IMR-90 (cell line): ENCODE measurements at regions not wholly inside any gene's neighbourhood (a gene's known extent, or its start where the extent isn't known, plus 50 kb on each side); places are given as distances from the start of the nearest gene placed in this dataset.

ENCODE experiments used
- ATAC-seq: fragments of 200-7000 bp; cut with Tn5 transposase; 2 replicates; pipeline ENCODE4 v1.9.1; 2020; ENCODE audit warnings: low read depth, mild to moderate bottlenecking, moderate library complexity
- BruUV-seq: library from RNA; stranded (reverse); fragments of 400-500 nt; replicated peaks from 2 replicates; lab custom pipeline; 2021; lab: Mats Ljungman, UMichigan
- CTCF ChIA-PET: fragments of 300-600 bp; formaldehyde crosslinking; extraction: SDS; loops from one replicate; lab custom pipeline; 2021; ENCODE audit warnings: antibody characterized with exemption; lab: Yijun Ruan, JAX
- POLR2A ChIA-PET: fragments of 300-600 bp; sonication (Branson Sonifier 250); formaldehyde crosslinking; loops from one replicate; lab custom pipeline; 2022; ENCODE audit warnings: antibody characterized with exemption; ENCODE audit not compliant: unreplicated experiment; lab: Charles Lee
- DNase-seq: peaks from one replicate; pipeline ENCODE4 v3.0.0; 2013
- H2AFZ ChIP-seq: replicated peaks from 2 replicates; pipeline ENCODE3; 2013; ENCODE audit warnings: low read length, mild to moderate bottlenecking; ENCODE audit not compliant: poor library complexity
- H2AK5ac ChIP-seq: 2 replicates; pipeline ENCODE4 v1.6.1; 2013; ENCODE audit warnings: low read depth, low read length, inconsistent platforms
- H2AK9ac ChIP-seq: replicated peaks from 2 replicates; pipeline ENCODE3; 2013; ENCODE audit warnings: mild to moderate bottlenecking, low read depth, low read length, moderate library complexity; ENCODE audit not compliant: poor library complexity
- H2BK120ac ChIP-seq: 2 replicates; pipeline ENCODE4 v1.6.1; 2013; ENCODE audit warnings: low read depth, low read length, inconsistent platforms
- H2BK15ac ChIP-seq: 3 replicates; pipeline ENCODE4 v1.6.1; 2013; ENCODE audit warnings: low read depth, low read length, inconsistent platforms
- H2BK20ac ChIP-seq: 2 replicates; pipeline ENCODE4 v1.6.1; 2013; ENCODE audit warnings: low read depth, mild to moderate bottlenecking, inconsistent platforms, low read length, moderate library complexity
- H2BK5ac ChIP-seq: 2 replicates; pipeline ENCODE4 v1.6.1; 2013; ENCODE audit warnings: mild to moderate bottlenecking, low read depth, low read length, inconsistent platforms; ENCODE audit not compliant: poor library complexity, severe bottlenecking
- H3K14ac ChIP-seq: replicated peaks from 2 replicates; pipeline ENCODE4 v1.6.1; 2013; ENCODE audit warnings: low read depth, low read length, inconsistent platforms
- H3K18ac ChIP-seq: 2 replicates; pipeline ENCODE4 v1.6.1; 2013; ENCODE audit warnings: low read depth, low read length, control low read depth
- H3K23ac ChIP-seq: 2 replicates; pipeline ENCODE4 v1.6.1; 2013; ENCODE audit warnings: low read depth, low read length, inconsistent platforms
- H3K27ac ChIP-seq: 2 replicates; pipeline ENCODE4 v1.5.1; 2013; ENCODE audit warnings: mild to moderate bottlenecking, control low read depth, low read length; ENCODE audit not compliant: insufficient read depth
- H3K27me3 ChIP-seq: 2 replicates; pipeline ENCODE4 v1.6.1; 2013; ENCODE audit warnings: low read length; ENCODE audit not compliant: control insufficient read depth, insufficient read depth
- H3K36me3 ChIP-seq: 2 replicates; pipeline ENCODE4 v1.6.1; 2013; ENCODE audit warnings: low read length, mixed read lengths; ENCODE audit not compliant: control insufficient read depth, insufficient read depth
- H3K4ac ChIP-seq: 2 replicates; pipeline ENCODE4 v1.6.1; 2013; ENCODE audit warnings: low read depth, low read length, inconsistent platforms
- H3K4me1 ChIP-seq: 2 replicates; pipeline ENCODE4 v1.6.1; 2013; ENCODE audit warnings: low read length, mixed read lengths; ENCODE audit not compliant: control insufficient read depth, insufficient read depth
- H3K4me2 ChIP-seq: 2 replicates; pipeline ENCODE4 v1.6.1; 2013; ENCODE audit warnings: low read depth, mild to moderate bottlenecking, control low read depth, low read length, moderate library complexity
- H3K4me3 ChIP-seq: 2 replicates; pipeline ENCODE4 v1.5.1; 2013; ENCODE audit warnings: low read depth, mild to moderate bottlenecking, control low read depth, low read length, moderate library complexity; ENCODE audit not compliant: insufficient read depth
- H3K56ac ChIP-seq: 2 replicates; pipeline ENCODE4 v1.6.1; 2013; ENCODE audit warnings: low read length, inconsistent platforms; ENCODE audit not compliant: insufficient read depth; ENCODE audit errors: extremely low read depth
- H3K79me1 ChIP-seq, 2 experiments: 2 replicates each; pipeline ENCODE4 v1.6.1; 2013; ENCODE audit warnings: low read length in 2 of 2, inconsistent platforms in 1 of 2, low read depth in 1 of 2
- H3K9ac ChIP-seq: 2 replicates; pipeline ENCODE4 v1.6.1; 2013; ENCODE audit warnings: low read depth, low read length, control low read depth
- H3K9me1 ChIP-seq: 2 replicates; pipeline ENCODE4 v1.6.1; 2013; ENCODE audit warnings: low read length, inconsistent platforms; ENCODE audit not compliant: insufficient read depth
- H3K9me3 ChIP-seq: 2 replicates; pipeline ENCODE4 v1.6.1; 2013; ENCODE audit warnings: low read length; ENCODE audit not compliant: control insufficient read depth, insufficient read depth
- H4K20me1 ChIP-seq: 2 replicates; pipeline ENCODE4 v1.6.1; 2013; ENCODE audit warnings: low read length, inconsistent platforms; ENCODE audit not compliant: insufficient read depth
- H4K5ac ChIP-seq: 2 replicates; pipeline ENCODE4 v1.6.1; 2013; ENCODE audit warnings: mild to moderate bottlenecking, low read depth, low read length, control low read depth
- H4K8ac ChIP-seq, 2 experiments: 2 replicates each; pipeline ENCODE4 v1.6.1; 2013; ENCODE audit warnings: low read depth in 2 of 2, low read length in 2 of 2, control low read depth in 1 of 2, inconsistent platforms in 1 of 2
- H4K91ac ChIP-seq: 2 replicates; pipeline ENCODE4 v1.6.1; 2013; ENCODE audit warnings: low read depth, low read length, inconsistent platforms; ENCODE audit not compliant: insufficient read depth
- CHD1 ChIP-seq: IDR thresholded peaks from 2 replicates; pipeline ENCODE4 v1.6.1; 2012; ENCODE audit warnings: low read depth, low read length, improper control_type of control experiment
- WGBS, 2 experiments: methylation state at CpG; one replicate each; pipeline versions ENCODE4 v1.1.5 to v1.1.7; 2013; ENCODE audit warnings: missing lambda C conversion rate in 2 of 2; ENCODE audit not compliant: insufficient read length in 1 of 2; ENCODE audit errors: extremely low coverage in 2 of 2; 5-methylcytosine and 5-hydroxymethylcytosine counted together
- dilution Hi-C: fragments of 300-500 bp; cut with HindIII; formaldehyde crosslinking; loops from one replicate; pipeline ENCODE4 v1.14.3; 2018; ENCODE audit warnings: low sequenced_read_pairs; ENCODE audit not compliant: unreplicated experiment
- in situ Hi-C: fragments of 300-500 bp; cut with MboI; formaldehyde crosslinking; loops from 3 replicates; pipeline ENCODE4 v1.14.3; 2019; ENCODE audit warnings: low sequenced_read_pairs, inconsistent platforms, mixed read lengths
- intact Hi-C: fragments of 100-400 bp; cut with micrococcal nuclease; formaldehyde crosslinking; loops from 2 replicates; pipeline ENCODE4 v1.10.0; 2022

- H3K4ac ChIP-seq, result no peak overlapping the region
- WGBS, 2 experiments, result 39% methylated on average over 3 of the region's 5 CpGs; no CpG with 5 or more reads in 1 of the 2 experiments
- intact Hi-C loops (no loop called here), dilution Hi-C loops (no loop called here), in situ Hi-C loops (no loop called here)
- H3K27me3 ChIP-seq, result no peaks in the 10 kb centered on the region
- H2BK15ac ChIP-seq, result no peak overlapping the region
- H3K56ac ChIP-seq, result no peak overlapping the region
- H2BK20ac ChIP-seq, result no peak overlapping the region
- H3K9me3 ChIP-seq, result peaks cover 18% of the 10 kb centered on the region
- no peaks in the 10 kb centered on the region for H3K79me1 ChIP-seq
- H3K4me1 ChIP-seq, result no peaks in the 10 kb centered on the region
- no peaks in the 10 kb centered on the region for H3K36me3 ChIP-seq
- ATAC-seq (no peak), DNase-seq (no peak)
- no peak overlapping the region for H4K8ac ChIP-seq
- CTCF ChIA-PET, result no interaction called here
- no peak overlapping the region for H2BK5ac ChIP-seq
- no TSS peak for BruUV-seq
- H4K5ac ChIP-seq, result no peak overlapping the region
- H2BK120ac ChIP-seq, result no peak overlapping the region
- no peak for TF ChIP-seq CHD1
- no peak overlapping the region for H3K27ac ChIP-seq
- no peak overlapping the region for H3K9ac ChIP-seq
- no peak overlapping the region for H3K14ac ChIP-seq
- no peak overlapping the region for H3K4me2 ChIP-seq
- no peaks in the 10 kb centered on the region for H3K9me1 ChIP-seq
- H4K20me1 ChIP-seq, result no peaks in the 10 kb centered on the region
- no peak overlapping the region for H2AFZ ChIP-seq
- no peak overlapping the region for H3K4me3 ChIP-seq
- no peak overlapping the region for H3K23ac ChIP-seq
- no peak overlapping the region for H4K91ac ChIP-seq
- H2AK5ac ChIP-seq, result no peak overlapping the region
- H3K18ac ChIP-seq, result no peak overlapping the region
- POLR2A ChIA-PET, result no interaction called here
- no peak overlapping the region for H2AK9ac ChIP-seq
These were observed 55.5 kb upstream of the ALKAL2 start for GRCh38 chr2:343355-343754.
